PFSK-1 (cell line): ENCODE measurements at regions not wholly inside any gene's neighbourhood (a gene's known extent, or its start where the extent isn't known, plus 50 kb on each side); places are given as distances from the start of the nearest gene placed in this dataset.

Experiments used
- FOXP2 ChIP-seq: optimal IDR thresholded peaks from 2 replicates; pipeline ENCODE3; 2011; ENCODE audit warnings: borderline replicate concordance, control low read depth, inconsistent platforms; ENCODE audit not compliant: insufficient read depth; ENCODE audit errors: extremely low read length, extremely low read depth
- POLR2AphosphoS5 ChIP-seq: IDR thresholded peaks from 2 replicates; pipeline ENCODE4 v1.6.1; 2012; ENCODE audit warnings: low read depth, mild to moderate bottlenecking, control low read depth, low read length, moderate library complexity

- TF ChIP-seq POLR2AphosphoS5 (no peak), FOXP2 (no peak)
Measured at GRCh38 chr10:110392868-110393740, 88.4 kb upstream of the SMNDC1 start.
